HG03135 (cell line): ENCODE measurements at regions not wholly inside any gene's neighbourhood (a gene's known extent, or its start where the extent isn't known, plus 50 kb on each side); places are given as distances from the start of the nearest gene placed in this dataset.

Source experiments
- ATAC-seq: cut with Tn5 transposase; IDR thresholded peaks from one replicate; pipeline ENCODE4 v1.9.1; 2021; ENCODE audit warnings: mild to moderate bottlenecking, moderate library complexity; ENCODE audit not compliant: unreplicated experiment

DNA sequence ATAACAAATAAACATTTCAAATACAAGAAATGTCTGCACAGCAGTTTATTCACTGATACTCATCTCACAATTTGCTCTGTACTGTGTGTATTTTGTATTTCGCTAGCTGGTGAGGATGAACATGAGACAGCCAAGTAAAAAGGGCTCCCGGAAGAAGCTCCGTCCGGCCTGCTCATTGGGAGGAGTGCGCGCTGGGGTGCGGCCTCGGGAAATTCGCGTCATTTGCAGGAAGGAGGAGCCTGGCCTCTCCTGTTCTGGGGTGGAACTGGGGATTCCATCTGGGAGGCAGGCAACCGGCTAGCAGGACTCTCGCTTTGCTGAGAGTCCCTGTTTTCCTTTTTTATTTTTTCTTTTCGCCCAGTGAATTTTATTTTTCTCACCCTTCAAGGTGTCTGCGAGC, 368.4 kb upstream of the TMEM132C start:
- no peak for ATAC-seq

GRCh38 chr12:127899971-127900370, 367.0 kb upstream of the TMEM132C start:
- ATAC-seq: no peak

DNA sequence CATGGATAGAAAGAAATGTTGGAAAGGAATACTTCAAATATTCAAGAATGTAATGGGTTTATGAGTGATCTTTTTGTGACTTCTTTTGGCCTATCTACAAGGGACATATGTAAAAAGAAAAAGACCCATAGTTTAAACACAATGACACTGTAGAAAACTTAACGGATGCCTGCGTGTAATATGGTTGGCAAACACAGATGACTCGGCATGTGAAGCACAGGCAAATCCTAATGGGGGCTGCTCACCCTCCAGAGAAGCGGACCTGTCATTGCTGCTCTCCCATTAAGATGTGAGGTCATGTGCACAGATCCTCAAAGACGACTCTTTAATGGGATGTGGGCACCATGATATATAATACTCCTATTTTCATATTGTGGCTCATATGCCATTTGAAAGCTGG, 366.6 kb upstream of the TMEM132C start:
- no peak for ATAC-seq

DNA sequence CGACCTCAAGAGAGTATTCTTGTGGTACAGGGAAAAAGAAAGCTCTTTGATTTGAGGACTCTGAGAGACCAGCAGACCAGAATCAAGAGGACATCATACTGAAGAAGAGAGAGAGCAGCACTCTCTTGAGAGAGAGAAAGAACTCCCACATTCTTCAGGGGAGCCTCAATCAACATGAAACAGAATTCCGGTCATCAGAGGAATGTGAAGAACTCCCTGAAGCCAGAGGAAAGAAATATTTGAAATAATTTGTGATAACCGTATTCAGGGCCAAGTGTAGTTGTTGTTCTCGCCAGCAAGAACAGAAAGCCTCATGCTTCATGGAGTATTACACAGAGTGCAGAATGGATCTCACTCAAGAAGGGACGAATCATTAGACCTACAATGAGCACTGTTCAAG, 363.8 kb upstream of the TMEM132C start:
- no peak for ATAC-seq

GRCh38 chr12:127909041-127909440, 357.9 kb upstream of the TMEM132C start:
- no peak for ATAC-seq

- no peak for ATAC-seq
Observed at GRCh38 chr12:127911291-127911690, 355.7 kb upstream of the TMEM132C start.

- ATAC-seq: no peak
Observed at GRCh38 chr12:127912035-127912665, 354.8 kb upstream of the TMEM132C start.

DNA sequence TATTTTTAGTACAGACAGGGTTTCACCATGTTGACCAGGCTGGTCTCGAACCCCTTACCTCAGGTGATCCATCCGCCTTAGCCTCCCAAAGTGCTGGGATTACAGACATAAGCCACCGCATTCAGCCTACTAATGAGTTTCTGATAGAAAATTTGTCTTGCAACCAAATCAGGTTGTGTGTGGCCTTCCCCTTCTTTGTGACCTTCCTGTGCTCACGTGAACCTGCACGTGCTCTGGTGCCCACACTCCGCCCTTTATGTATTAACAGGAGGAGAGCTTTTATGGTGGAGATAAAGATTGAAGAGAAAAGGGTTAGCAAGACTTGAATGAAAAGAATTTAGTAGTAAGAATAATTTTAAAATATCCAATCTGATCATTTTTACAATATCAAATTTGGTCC, 343.5 kb upstream of the TMEM132C start:
- ATAC-seq: no peak

- ATAC-seq: no peak
Observed at GRCh38 chr12:127925971-127926370, 341.0 kb upstream of the TMEM132C start.

- ATAC-seq: no peak
Observed at GRCh38 chr12:127928178-127928577, 338.8 kb upstream of the TMEM132C start.

DNA sequence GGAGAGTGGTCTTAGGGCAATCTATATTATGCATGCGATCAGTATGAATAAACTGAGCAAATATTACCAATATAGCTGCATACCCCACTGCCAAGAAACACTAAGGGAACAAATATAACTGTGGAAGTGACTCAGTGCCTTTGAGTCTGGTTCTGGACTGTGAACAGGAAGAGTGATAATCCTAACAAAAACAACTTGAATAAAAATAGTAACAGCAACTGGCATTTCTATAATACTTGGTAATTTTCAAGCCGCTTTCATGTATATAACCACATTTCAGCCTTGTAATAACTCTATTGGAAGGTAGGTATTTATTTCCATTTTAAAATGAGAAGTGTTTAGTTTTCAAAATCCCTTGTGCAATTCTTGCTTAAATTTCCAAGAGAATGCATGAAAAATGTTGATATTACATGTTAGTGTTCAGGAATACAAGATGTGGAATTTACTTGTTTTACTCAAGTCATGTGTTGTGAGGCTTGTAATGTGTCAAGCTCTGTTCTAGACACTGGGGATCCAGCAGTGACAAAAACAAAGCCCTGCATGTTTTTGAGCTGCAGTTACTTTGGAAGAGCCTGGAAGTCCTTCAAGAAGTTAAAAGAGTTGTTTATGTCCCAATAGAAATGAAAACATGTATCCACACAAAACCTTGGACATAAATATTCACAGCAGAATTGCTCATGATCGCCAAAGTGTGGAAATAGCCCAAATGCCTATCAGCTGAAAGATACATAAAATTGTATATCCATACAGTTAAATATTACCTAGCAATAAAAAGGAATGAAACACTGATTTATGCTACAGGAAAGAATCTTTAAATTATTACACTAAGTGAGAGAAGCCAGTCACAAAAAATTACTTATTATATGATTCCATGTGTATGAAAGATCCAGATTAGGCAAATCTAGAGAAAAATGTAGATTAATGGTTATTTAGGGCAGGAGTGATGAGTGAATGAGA, 338.1 kb upstream of the TMEM132C start:
- no peak for ATAC-seq

- ATAC-seq: no peak
Observed at GRCh38 chr12:127930122-127930521, 336.8 kb upstream of the TMEM132C start.

GRCh38 chr12:127934409-127934808, 332.6 kb upstream of the TMEM132C start:
- no peak for ATAC-seq

- no peak for ATAC-seq
Observed at GRCh38 chr12:127936463-127936862, 330.5 kb upstream of the TMEM132C start.

- no peak for ATAC-seq
Observed at GRCh38 chr12:127941332-127941731, 325.6 kb upstream of the TMEM132C start.

DNA sequence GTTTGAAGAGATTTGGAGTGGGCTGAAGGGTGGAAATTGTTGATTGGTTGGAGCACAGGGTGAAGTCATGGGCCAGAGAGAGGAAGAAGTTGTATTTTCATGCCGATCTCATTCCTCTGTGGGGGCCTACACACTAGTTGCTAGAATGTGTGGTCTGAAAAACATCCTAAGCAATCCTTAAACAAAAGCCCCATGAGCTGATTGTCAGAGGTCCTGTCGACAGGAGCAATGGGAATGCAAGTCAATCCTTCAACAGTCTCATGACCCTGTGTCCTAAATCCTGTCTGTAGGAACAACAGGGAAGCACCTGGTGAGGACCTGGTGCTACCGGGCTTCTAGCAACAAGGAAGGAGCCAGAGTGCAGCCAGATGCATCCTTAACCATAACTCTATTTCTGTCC, 324.0 kb upstream of the TMEM132C start:
- ATAC-seq: no peak

- ATAC-seq: no peak
Observed at GRCh38 chr12:127943481-127944210, 323.3 kb upstream of the TMEM132C start.

DNA sequence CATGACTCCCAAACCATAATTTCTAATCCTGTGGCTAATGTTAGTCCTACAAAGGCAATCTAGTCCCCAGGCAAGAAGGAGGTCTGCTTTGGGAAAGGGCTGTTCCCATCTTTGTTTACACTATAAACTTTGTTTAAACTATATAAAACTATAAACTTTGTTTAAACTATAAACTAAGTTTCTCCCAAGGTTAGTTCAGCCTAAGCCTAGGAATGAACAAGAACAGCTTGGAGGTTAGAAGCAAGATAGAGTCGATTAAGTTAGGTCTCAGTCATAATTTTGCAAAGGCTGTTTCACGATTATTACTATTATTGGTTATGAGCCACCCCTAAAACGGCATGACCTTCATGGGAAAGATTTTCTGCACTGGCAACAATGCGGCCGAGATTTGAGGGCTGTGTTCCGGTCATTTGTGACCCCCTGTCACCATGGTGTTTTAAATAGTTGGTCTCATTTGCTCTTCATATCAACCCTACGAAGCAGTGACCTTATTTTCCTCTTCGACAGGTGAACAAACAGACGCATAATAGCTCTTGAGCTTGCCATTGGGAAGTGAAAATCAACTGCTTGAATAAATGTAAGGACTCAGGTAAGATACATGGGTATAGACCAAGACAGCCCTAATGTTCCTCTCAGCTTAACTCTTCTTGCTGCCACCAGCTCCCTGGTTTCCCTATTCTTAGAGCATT, 322.6 kb upstream of the TMEM132C start:
- ATAC-seq: no peak

DNA sequence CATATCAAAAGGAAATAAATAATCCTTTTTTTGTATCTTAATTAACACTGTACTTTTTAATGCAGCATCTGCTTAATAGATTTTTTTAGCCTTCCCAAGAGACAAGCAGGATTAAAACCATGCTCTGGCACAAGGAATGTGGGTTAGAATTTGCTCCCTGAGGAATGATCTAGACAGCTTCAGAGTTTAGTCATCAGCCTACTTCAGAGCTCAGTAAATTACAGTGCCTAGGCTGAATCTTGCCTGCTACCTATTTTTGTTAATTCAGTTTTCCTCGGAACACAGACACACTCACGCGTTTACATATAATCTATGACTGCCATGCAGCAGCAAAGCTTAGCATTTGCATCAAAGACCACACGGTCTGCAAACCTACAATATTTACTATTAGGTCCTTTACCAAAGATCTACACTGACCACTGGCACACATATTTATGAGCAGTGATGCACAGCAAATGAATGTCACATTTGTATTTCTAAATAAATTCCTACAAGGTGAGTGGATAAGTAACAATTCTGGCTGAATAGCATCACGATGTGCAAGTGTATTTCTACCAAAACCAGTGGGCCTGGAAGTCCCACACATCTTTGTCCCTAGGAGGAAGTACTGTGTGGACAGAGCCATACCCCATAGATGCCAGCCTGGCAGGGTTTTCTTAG, 309.8 kb upstream of the TMEM132C start:
- no peak for ATAC-seq

- no peak for ATAC-seq
Observed at GRCh38 chr12:127962303-127962702, 304.7 kb upstream of the TMEM132C start.
